IPS-18c (cell line): ENCODE measurements at regions not wholly inside any gene's neighbourhood (a gene's known extent, or its start where the extent isn't known, plus 50 kb on each side); places are given as distances from the start of the nearest gene placed in this dataset.
"Not testable (repeated sequence)": the region's sequence is repeated elsewhere in the genome, so short reads cannot be mapped to it uniquely, and the experiment has no call there.

ENCODE experiments used
- H3K4me3 ChIP-seq: 2 replicates; pipeline ENCODE4 v1.7.0; 2013; ENCODE audit warnings: low read depth, mild to moderate bottlenecking, low read length, moderate library complexity; ENCODE audit not compliant: insufficient read depth
- H3K9me3 ChIP-seq: one replicate; pipeline ENCODE4 v1.6.1; 2013; ENCODE audit warnings: mild to moderate bottlenecking, low read length, moderate library complexity; ENCODE audit not compliant: control insufficient read depth, insufficient read depth

DNA sequence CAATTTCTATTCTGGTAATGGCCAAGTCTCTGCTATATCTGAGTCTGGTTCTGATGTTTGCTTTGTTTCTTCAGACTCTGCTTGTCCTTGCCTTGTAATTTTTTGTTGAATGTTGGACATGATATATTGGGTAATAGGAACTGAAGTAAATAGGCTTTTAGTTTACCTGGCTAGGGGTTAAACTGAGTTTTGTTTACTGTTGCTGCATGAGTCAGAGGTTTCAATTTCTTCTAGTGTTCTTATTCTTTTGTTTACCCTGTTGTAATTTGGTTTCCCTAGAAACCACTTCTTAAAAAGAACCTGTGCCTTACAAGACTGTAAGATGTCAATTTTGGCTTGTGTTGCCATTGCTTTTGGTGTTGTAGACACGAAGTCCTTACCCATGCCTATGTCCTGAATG lies 285.0 kb upstream of the KCNH7 start:
- no peaks in the 10 kb centered on the region for H3K9me3 ChIP-seq
- no peak overlapping the region for H3K4me3 ChIP-seq

DNA sequence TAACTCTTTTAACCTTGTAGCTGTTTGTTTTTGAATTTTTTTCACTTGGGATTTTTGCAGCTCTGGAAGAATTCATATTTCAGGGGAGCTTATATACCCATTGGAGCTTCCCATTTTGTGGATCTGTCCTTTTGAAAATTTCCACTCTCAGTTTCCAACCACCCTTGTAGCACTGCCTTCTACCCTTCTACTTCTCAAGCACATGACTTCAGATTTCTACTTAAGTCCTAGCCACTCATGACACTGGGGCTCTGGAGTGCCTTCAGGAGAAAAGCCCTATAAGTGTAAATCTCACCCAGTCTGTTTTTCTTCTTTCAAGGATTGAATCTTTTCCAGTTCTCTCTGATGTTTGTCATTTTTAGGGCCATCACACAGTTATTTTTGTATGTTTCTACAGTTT lies 283.7 kb upstream of the KCNH7 start:
- no peak overlapping the region for H3K4me3 ChIP-seq
- H3K9me3 ChIP-seq = no peaks in the 10 kb centered on the region

DNA sequence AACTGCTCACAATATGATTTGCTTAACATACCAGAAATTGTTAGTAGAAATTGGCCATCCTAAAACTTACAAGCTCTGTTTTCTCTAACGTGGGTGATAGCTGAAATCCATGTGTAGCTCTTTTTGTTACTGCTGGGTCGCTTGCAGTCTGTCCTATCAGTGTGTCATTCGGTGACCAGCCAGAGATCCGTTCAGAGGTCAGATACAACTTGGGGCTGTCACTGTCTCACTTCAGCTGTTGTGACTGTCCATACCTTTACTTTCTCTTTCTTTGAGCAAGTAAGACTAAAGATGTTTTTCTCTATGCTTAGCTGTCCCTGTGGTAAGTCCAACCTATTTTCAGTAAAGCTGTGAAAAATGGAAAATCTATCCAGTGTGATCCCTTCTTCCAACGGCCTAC lies 282.9 kb upstream of the KCNH7 start:
- Histone ChIP-seq H3K9me3 (no peaks in the 10 kb centered on the region), H3K4me3 (no peak overlapping the region)

DNA sequence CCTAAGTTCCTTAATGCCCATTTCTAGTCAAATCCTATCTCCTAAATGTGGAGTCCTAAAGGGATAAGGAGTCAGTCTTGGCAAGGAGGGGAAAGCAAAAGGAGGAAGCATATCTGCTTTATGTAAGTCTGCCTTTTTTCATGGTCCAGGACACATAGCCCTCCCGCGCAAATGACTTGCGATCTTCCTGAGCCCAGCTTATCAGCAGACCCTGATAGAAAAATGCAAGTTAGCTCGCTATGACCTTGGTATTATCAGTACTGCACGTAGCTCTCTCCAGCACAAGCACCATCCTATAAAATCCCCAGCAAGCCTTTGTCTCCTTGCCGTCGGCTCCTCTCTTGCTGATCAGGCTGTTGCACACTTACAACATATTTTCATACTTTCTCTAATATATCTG lies 281.4 kb upstream of the KCNH7 start:
- H3K4me3 ChIP-seq = no peak overlapping the region
- H3K9me3 ChIP-seq = no peaks in the 10 kb centered on the region

DNA sequence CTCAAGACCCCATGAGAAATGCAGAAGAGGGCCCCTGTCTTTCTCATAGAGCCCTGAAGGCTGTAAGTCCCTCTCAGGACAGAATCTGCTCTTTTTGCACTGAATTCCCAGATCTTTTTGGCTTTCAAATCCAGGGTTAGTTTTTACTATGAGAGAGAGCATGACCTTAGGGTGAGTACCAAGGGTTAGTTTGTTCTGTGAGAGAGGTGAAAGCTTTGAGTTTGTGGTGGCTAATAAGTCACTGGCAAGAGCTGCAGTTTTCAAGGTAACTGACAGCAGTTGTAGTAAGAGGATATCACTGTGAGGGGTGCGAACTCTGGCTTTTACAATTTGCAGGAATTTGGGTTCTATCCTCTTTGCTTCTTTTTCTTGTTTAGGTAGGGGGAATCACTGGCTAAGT lies 248.4 kb upstream of the KCNH7 start:
- H3K4me3 ChIP-seq = no peak overlapping the region

DNA sequence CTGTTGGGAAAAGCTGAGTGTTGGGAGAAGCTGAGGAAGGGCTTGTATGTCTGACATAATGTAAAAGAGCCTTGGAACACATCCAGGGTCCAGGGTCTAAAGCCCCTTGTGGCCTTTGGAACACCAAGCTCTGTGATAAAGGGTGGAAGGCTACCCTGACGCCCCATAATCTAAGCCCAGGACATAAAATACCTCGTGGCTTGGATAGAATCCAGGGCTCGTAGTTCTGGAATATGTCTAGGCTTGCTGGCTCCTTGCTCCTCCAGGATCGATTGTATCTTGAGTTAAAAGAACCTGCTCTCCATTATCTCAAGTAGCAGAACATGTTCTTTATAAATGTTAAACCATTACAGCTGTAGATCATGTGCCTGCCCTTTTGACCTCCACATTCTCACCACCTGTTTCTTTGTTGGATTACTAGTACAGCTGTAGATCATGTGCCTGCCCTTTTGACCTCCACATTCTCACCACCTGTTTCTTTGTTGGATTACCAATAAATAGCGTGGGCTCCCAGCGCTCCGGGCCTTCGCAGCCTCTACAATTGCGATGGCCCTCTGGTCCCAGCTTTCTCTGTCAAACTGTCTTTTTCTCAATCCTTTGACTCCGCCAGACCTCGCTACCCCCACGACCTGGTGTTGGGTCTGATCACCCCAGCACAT lies 246.9 kb upstream of the KCNH7 start:
- H3K4me3 ChIP-seq, H3K9me3 ChIP-seq: not testable (repeated sequence)

More for the DNA sequence above, 248.4 kb upstream of the KCNH7 start:
- no peaks in the 10 kb centered on the region for H3K9me3 ChIP-seq

DNA sequence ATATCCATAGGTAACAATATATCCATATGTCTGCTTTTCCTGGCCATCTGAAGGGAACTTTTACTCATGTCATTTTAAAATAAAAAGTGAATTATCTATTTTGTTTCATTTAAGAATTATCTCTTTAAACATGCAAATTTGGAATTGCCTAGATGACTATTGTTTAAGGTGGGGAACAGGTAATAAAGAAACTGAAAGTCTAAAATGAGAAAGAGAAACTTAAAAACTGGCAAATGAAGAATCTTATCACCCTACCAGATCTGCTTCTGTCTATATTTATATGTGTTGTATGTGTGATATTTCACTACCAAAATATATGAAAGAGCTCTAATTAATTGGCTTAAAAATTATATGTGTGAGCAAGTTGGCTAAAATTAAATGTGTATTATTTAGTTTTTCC lies 243.2 kb upstream of the KCNH7 start:
- Histone ChIP-seq H3K4me3 (no peak overlapping the region), H3K9me3 (no peaks in the 10 kb centered on the region)

DNA sequence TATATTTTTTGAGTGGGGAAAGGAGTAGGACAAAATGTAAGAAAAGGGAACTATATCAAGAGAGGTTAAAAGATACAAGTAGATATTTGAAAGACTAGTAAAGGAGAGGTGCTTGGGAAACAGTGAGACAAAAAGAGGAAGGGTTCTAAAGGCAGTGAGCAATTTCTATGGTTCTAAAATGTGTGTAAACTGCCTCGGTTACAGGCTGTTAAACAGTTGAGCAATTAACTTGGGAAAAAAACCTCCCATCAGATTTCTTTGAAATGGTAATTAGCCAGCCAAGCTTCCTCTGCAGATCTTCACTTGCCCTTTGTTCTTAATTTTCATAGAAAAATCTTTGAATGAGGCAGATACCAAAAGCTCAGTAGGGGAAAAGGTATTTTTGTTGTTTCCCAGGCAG lies 238.7 kb upstream of the KCNH7 start:
- no peaks in the 10 kb centered on the region for H3K9me3 ChIP-seq
- H3K4me3 ChIP-seq = no peak overlapping the region

DNA sequence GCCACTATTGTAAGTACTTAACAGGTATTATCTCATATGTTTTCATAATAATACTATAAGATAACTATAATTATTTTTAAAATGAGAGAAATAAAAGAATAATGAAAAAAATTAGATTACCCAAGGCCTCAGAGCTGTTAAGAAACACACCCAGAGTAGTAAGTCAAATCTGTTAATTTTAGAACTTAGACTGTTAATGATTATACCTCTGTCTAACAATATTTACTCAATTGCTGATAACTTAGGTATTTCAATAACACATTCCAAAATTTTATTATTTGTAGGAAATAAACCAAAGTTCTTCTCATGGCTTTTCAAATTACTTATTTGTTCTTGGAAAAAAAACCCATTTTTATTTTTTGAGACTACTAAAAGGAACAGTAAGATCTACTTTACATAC lies 227.5 kb upstream of the KCNH7 start:
- no peaks in the 10 kb centered on the region for H3K9me3 ChIP-seq
- H3K4me3 ChIP-seq = no peak overlapping the region

DNA sequence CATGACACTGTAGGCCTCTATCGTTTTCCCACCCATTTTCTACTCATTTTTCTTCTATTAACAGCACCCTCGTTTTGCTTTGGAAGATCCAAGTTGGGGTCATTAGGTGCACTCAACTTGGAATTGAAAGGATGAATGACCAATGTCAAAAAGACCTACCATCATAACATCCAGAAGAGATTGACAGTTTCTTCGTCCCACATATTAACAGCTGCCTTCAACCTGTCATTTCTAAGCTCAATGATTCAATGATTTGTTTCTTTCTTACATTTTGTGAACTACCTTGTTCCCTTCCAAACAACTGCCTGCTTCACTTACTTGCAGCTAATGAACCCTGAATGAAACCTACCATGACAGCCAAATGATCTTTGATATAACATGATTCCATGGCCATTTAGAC lies 224.0 kb upstream of the KCNH7 start:
- Histone ChIP-seq H3K9me3 (no peaks in the 10 kb centered on the region), H3K4me3 (no peak overlapping the region)

DNA sequence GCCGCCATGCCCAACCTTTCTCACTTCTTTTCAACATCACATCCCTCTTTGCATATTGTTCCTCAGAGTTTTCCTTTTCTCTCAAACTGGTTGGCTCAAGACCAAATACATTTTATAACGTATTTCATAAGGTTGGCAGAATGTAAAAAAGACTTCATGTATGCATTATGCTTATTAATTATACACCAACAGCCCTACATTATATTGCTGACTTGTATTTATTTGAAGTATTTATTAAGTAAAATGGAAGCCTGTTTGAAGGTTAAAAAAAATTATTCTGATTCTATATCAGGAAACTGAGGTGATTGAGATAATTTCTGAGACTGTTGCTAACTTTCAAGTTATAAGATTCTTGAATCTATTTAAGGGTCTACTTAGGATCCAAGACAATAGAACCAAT lies 208.0 kb upstream of the KCNH7 start:
- H3K4me3 ChIP-seq = no peak overlapping the region
- no peaks in the 10 kb centered on the region for H3K9me3 ChIP-seq

DNA sequence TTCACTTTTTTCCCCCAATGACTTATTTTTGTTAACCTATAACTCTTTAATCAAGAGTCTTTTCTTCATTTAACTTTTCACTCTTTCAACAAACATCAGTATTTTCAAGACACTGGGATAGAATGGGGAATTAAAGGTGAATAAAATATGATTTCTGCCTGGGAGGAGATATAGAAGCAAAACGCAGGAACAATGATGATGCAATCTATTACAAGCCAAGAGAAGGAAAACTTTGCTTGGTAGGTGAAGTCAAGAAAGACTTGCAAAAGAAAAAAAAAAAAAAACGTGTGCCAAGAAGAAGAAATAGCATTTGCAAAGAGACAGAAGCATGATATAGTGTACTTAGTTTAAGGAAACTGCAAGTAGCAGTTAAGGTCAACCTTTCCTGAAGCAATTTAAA lies 207.3 kb upstream of the KCNH7 start:
- Histone ChIP-seq H3K4me3 (no peak overlapping the region), H3K9me3 (no peaks in the 10 kb centered on the region)

DNA sequence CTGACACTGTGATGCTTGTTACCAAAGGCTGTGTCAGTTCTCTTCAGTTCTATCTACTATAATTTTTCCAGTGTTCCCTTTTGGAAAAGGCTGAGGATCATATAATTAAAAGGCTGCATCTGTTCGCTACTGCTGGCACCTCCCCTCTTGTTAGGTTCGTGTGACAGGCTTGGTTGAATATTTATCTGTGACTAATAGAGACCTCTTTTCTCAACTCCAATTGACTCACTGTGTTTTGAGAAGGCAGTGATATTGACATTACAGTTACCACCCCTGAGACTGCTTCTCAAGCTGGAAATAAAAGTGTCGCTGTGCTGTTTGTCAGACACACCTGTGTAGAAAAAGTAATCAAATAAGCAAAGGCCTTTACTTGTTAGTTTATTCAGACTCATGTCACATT lies 205.5 kb upstream of the KCNH7 start:
- Histone ChIP-seq H3K4me3 (no peak overlapping the region), H3K9me3 (no peaks in the 10 kb centered on the region)

DNA sequence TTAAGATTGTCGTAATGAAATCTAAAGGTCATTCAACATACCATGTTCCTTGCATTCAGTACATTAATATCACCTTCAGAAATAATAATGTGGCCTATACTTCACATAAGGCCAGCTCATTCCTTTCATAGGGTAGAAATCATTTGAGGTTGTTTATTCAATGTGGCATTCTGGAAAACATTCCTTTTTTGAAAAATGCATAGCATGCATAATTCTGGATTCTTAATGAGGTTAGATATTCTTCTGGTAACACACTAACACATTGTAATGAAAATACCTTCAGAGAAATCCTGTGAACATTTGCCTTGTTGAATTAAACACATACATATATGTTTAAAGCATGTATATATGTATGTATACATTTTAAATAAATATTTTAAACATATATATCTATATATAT lies 204.6 kb upstream of the KCNH7 start:
- H3K4me3 ChIP-seq = no peak overlapping the region
- H3K9me3 ChIP-seq = no peaks in the 10 kb centered on the region

DNA sequence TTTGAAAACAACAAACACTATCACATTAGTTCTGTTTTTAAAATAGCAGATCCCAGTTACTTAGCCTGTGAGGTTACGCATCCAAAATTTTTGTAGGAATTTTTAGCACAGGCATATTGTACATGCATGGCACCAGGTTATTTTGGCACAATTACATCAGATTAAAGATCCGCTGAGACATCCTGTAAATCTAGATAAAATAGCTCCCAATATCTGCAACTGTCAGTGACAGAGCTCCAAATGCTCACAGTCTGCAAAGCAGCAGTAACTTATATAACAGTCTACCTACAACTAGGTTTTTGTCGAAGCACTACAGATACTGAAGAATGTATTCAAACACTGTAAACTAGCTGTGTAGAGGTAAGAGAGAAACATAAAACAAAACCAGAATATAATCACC lies 200.7 kb upstream of the KCNH7 start:
- Histone ChIP-seq H3K4me3 (no peak overlapping the region), H3K9me3 (no peaks in the 10 kb centered on the region)

DNA sequence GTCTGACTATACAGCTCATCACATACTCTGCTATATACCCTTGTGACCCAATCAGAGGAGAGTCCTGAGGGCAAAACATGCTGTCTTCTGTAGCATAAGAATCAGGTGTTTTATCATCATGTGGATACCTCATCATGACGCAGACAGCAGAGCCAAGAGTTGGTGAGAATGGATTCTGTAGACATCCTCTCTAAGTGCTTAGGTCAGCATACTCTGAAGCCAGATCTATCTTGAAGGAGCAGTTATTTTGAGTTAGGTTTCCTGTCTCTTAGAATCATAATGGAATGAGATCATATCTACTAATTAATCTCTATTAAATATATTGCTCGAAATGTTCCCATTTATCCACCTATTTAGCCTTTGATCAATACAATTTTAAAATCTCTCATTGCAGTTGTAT lies 190.2 kb upstream of the KCNH7 start:
- no peaks in the 10 kb centered on the region for H3K9me3 ChIP-seq

DNA sequence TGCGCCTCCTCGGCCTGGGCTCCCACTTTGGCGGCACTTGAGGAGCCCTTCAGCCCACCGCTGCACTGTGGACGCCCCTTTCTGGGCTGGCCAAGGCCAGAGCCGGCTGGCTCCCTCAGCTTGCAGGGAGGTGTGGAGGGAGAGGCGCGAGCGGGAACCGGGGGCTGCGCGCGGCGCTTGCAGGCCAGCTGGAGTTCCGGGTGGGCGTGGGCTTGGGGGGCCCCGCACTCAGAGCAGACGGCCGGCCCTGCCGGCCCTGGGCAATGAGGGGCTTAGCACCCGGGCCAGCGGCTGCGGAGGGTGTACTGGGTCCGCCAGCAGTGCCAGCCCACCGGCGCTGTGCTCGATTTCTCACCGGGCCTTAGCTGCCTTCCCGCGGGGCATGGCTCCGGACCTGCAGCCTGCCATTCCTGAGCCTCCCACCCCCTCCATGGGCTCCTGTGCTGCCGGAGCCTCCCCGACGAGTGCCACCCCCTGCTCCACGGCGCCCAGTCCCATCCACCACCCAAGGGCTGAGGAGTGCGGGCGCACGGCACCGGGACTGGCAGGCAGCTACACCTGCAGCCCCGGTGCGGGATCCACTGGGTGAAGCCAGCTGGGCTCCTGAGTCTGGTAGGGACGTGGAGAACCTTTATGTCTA lies 187.7 kb upstream of the KCNH7 start:
- H3K4me3 ChIP-seq, H3K9me3 ChIP-seq: not testable (repeated sequence)

More for the DNA sequence above, 190.2 kb upstream of the KCNH7 start:
- H3K4me3 ChIP-seq = no peak overlapping the region

DNA sequence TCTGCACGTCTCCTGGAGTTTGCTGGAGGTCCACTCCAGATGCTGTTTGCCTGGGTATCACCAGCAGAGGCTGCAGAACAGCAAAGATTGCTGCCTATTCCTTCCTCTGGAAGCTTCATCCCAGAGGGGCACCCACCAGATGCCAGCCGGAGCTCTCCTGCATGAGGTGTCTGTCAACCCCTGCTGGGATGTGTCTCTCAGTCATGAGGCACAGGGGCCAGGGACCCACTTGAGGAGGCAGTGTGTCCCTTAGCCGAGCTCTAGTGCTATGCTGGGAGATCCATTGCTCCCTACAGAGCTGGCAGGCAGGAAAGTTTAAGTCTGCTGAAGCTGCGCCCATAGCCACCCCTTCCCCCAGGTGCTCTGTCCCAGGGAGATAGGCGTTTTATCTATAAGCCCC lies 178.3 kb upstream of the KCNH7 start:
- not testable (repeated sequence) for H3K9me3 ChIP-seq, H3K4me3 ChIP-seq

DNA sequence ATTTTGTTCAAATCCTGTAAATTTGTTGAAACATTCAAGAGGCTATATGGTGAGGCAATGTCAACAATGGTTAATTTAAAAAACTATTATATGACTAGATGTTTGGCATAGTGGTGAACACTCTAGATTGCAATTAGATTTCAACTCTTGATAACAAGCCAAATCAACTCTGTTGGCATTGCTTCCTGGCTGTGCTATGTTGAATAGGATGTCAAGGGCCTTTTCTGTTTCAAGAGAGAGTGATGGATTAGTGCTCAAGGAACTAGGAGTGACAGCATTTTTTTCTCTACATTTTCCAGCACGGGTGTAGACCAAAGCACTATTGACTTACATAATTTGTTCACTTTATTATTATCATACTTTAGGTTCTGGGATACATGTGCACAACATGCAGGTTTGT lies 172.4 kb upstream of the KCNH7 start:
- Histone ChIP-seq H3K4me3 (no peak overlapping the region), H3K9me3 (no peaks in the 10 kb centered on the region)
